Lower leg skin (tissue), 4 donors: ENCODE measurements at regions not wholly inside any gene's neighbourhood (a gene's known extent, or its start where the extent isn't known, plus 50 kb on each side); places are given as distances from the start of the nearest gene placed in this dataset.

Experiments used
- DNase-seq, 2 donors: peaks; one replicate each; pipeline ENCODE4 v3.0.0-alpha.2; 2019; ENCODE audit warnings: low spot score in 2 of 2
- H3K4me3 ChIP-seq: fragments of 200-600 bp; sonication (generic); 2 replicates; pipeline ENCODE4 v1.5.1; 2017; ENCODE audit warnings: mild to moderate bottlenecking, low read depth; ENCODE audit not compliant: poor library complexity, severe bottlenecking
- CTCF ChIP-seq, 3 donors: fragments of 450-650 bp; IDR thresholded peaks; one replicate each; pipeline ENCODE4 v1.5.1; 2016; ENCODE audit warnings: antibody characterized with exemption in 3 of 3, mild to moderate bottlenecking in 3 of 3, moderate library complexity in 2 of 3
- POLR2A ChIP-seq, 2 donors: fragments of 450-650 bp; IDR thresholded peaks; one replicate each; pipeline ENCODE4 v1.6.1; 2016 to 2017; ENCODE audit warnings: antibody characterized with exemption in 2 of 2, mild to moderate bottlenecking in 1 of 2, moderate library complexity in 1 of 2
- WGBS, 2 donors: methylation state at CpG; one replicate each; pipeline ENCODE4 v1.1.5; 2018; 5-methylcytosine and 5-hydroxymethylcytosine counted together
- intact Hi-C: fragments of 100-400 bp; cut with DNase I; formaldehyde crosslinking; loops from one replicate; pipeline ENCODE4 v1.15.0; 2023; ENCODE audit warnings: low total_unique reads

GRCh38 chr1:81174811-81175476, 625.8 kb upstream of the ADGRL2 start:
- TF ChIP-seq CTCF (IDR thresholded peaks at IDR 0.05) (no peak), POLR2A (IDR thresholded peaks at IDR 0.05) (no peak)

GRCh38 chr1:81174052-81174451, 626.7 kb upstream of the ADGRL2 start:
- no peak for DNase-seq
- TF ChIP-seq CTCF (IDR thresholded peaks at IDR 0.05), result no peak
- TF ChIP-seq POLR2A (IDR thresholded peaks at IDR 0.05), result no peak
- 85 to 88% methylated on average over 2 of the region's 2 CpGs for WGBS, 2 donors
- no peak overlapping the region for H3K4me3 ChIP-seq
- intact Hi-C loops, result no loop called here

More at GRCh38 chr1:81174811-81175476, 625.8 kb upstream of the ADGRL2 start:
- DNase-seq, result peak in 1 of 2 donors; percentile 52
- intact Hi-C loops, result no loop called here
- no peak overlapping the region for H3K4me3 ChIP-seq
- 70 to 81% methylated on average over 2 of the region's 2 CpGs for WGBS, 2 donors

- DNase-seq, result no peak
- no peak overlapping the region for H3K4me3 ChIP-seq
- intact Hi-C loops, result no loop called here
- TF ChIP-seq CTCF (IDR thresholded peaks at IDR 0.05), result no peak
- no peak for TF ChIP-seq POLR2A (IDR thresholded peaks at IDR 0.05)
- 93 to 97% methylated on average over 2 of the region's 2 CpGs for WGBS, 2 donors
Observed at GRCh38 chr1:81172483-81172882, 628.3 kb upstream of the ADGRL2 start.

GRCh38 chr1:81170721-81171120, 630.0 kb upstream of the ADGRL2 start:
- TF ChIP-seq POLR2A (IDR thresholded peaks at IDR 0.05) (no peak), CTCF (IDR thresholded peaks at IDR 0.05) (no peak)
- DNase-seq, result no peak
- intact Hi-C loops, result no loop called here
- H3K4me3 ChIP-seq, result no peak overlapping the region
- WGBS, 2 donors, result 91 to 95% methylated on average over 2 of the region's 2 CpGs

GRCh38 chr1:81165963-81166362, 634.8 kb upstream of the ADGRL2 start:
- TF ChIP-seq CTCF (IDR thresholded peaks at IDR 0.05), result no peak
- TF ChIP-seq POLR2A (IDR thresholded peaks at IDR 0.05), result no peak
- DNase-seq, result no peak
- intact Hi-C loops, result no loop called here
- H3K4me3 ChIP-seq, result no peak overlapping the region
- WGBS, 2 donors, result 74 to 87% methylated on average over 2 of the region's 2 CpGs

- H3K4me3 ChIP-seq, result no peak overlapping the region
- intact Hi-C loops, result no loop called here
- 92 to 96% methylated on average over 3 of the region's 3 CpGs for WGBS, 2 donors
- TF ChIP-seq CTCF (IDR thresholded peaks at IDR 0.05) (no peak), POLR2A (IDR thresholded peaks at IDR 0.05) (no peak)
- no peak for DNase-seq
Observed at GRCh38 chr1:81160696-81161095, 640.0 kb upstream of the ADGRL2 start.
